ENCODE measurements at regions not wholly inside any gene's neighbourhood (a gene's known extent, or its start where the extent isn't known, plus 50 kb on each side); places are given as distances from the start of the nearest gene placed in this dataset.

DNA sequence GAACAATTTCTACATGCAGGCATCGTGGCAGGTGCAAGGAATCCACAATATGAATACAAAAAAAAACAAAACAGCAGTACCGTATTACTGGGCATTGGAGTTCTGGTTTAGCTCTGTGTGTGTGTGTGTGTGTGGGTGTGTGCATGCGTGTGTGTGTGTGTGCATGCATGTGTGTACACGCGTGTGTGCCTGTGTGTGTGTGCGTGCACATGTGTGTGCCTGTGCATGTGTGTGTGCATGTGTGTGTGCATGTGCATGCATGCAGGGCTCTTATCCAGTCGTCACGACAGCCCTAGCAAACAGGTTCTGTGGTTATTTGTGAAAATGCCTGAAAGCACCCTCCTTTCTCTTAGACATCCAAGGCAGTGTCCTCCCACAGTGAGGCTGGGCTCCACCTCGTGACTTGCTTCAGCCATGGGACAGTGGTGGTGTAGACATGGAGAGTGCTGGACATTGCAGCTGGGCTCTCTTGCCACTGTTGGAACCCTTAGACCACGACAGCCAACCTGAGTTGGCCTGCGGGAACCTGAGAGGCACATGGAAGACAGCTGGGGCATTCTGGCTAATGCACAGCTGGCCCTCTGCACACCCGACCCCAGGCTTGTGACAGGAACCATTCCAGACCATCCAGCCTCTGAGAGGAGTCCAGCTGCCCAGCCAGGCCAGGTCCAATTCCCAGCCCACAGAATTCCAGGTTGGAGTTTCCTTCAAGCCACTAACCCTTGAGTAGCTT, 173.4 kb upstream of the SHH start:
- TF ChIP-seq, protein P1, sequence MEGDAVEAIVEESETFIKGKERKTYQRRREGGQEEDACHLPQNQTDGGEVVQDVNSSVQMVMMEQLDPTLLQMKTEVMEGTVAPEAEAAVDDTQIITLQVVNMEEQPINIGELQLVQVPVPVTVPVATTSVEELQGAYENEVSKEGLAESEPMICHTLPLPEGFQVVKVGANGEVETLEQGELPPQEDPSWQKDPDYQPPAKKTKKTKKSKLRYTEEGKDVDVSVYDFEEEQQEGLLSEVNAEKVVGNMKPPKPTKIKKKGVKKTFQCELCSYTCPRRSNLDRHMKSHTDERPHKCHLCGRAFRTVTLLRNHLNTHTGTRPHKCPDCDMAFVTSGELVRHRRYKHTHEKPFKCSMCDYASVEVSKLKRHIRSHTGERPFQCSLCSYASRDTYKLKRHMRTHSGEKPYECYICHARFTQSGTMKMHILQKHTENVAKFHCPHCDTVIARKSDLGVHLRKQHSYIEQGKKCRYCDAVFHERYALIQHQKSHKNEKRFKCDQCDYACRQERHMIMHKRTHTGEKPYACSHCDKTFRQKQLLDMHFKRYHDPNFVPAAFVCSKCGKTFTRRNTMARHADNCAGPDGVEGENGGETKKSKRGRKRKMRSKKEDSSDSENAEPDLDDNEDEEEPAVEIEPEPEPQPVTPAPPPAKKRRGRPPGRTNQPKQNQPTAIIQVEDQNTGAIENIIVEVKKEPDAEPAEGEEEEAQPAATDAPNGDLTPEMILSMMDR (conservative IDR thresholded peaks at IDR 0.05 in 1 of 2, IDR thresholded peaks at IDR 0.05 in 1 of 2; ENCODE audit: low read depth in 1 of 2, low read length in 2 of 2), result no peak
- no peak for TF ChIP-seq EZH2 (IDR thresholded peaks at IDR 0.05; ENCODE audit: low read length, missing control alignments)
